HFF-Myc (cell line): ENCODE measurements at regions not wholly inside any gene's neighbourhood (a gene's known extent, or its start where the extent isn't known, plus 50 kb on each side); places are given as distances from the start of the nearest gene placed in this dataset.

Experiments used
- DNase-seq: peaks from one replicate; pipeline ENCODE4 v3.0.0-alpha.2; 2011; ENCODE audit warnings: low read depth; ENCODE audit errors: extremely low read depth
- H3K4me3 ChIP-seq: replicated peaks from 2 replicates; pipeline ENCODE4 v1.5.1; 2011; ENCODE audit warnings: low read depth, mild to moderate bottlenecking, control low read depth, low read length
- CTCF ChIP-seq: IDR thresholded peaks from 2 replicates; pipeline ENCODE4 v1.5.1; 2012; ENCODE audit warnings: mild to moderate bottlenecking, low read depth, low read length, control low read depth; ENCODE audit errors: missing control alignments

DNA sequence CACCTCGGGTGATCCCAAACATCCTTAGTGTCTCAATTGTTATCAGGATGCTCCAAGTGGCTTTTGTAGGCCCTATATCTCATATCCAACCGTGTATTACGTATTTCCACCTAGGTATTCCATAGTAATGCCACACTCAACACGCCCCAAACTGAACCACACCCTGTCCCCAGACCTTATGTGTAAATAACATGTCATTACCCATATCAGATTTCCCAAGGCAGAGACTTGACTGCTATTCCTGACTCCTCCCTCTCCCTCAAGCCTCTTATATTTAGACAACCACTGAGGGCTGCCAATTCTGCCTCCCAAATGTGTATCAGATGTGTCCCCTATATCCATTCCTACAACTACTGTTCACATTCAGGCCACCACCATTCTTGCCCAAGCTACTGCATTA lies 132.8 kb upstream of the NCAM1 start:
- TF ChIP-seq CTCF, result no peak
- no peak overlapping the region for H3K4me3 ChIP-seq
- no peak for DNase-seq

GRCh38 chr11:112829971-112830654 lies 131.1 kb upstream of the NCAM1 start:
- no peak for DNase-seq
- no peak for TF ChIP-seq CTCF
- H3K4me3 ChIP-seq, result no peak overlapping the region

- no peak overlapping the region for H3K4me3 ChIP-seq
- no peak for TF ChIP-seq CTCF
- no peak for DNase-seq
These were observed 130.2 kb upstream of the NCAM1 start for GRCh38 chr11:112831041-112831440.

- H3K4me3 ChIP-seq, result no peak overlapping the region
- no peak for TF ChIP-seq CTCF
- DNase-seq, result no peak
These were observed 129.1 kb upstream of the NCAM1 start for GRCh38 chr11:112831969-112832766.

GRCh38 chr11:112834277-112834755 lies 126.9 kb upstream of the NCAM1 start:
- DNase-seq, result no peak
- TF ChIP-seq CTCF, result no peak
- no peak overlapping the region for H3K4me3 ChIP-seq

- no peak for DNase-seq
- H3K4me3 ChIP-seq, result no peak overlapping the region
- no peak for TF ChIP-seq CTCF
These were observed 125.5 kb upstream of the NCAM1 start for GRCh38 chr11:112835591-112836255.
